ENCODE measurements at regions not wholly inside any gene's neighbourhood (a gene's known extent, or its start where the extent isn't known, plus 50 kb on each side); places are given as distances from the start of the nearest gene placed in this dataset.

- Histone ChIP-seq H3K27ac (ENCODE audit: insufficient read depth, low read length) (no peak overlapping the region), H4K5ac (ENCODE audit: low read depth, low read length) (no peak overlapping the region), H2BK5ac (ENCODE audit: low read depth, low read length, poor library complexity, severe bottlenecking) (no peak overlapping the region), H2AK9ac (replicated peaks; ENCODE audit: low read depth, low read length, poor library complexity) (no peak overlapping the region), H3K23ac (ENCODE audit: low read depth, low read length) (no peak overlapping the region), H3K4me2 (ENCODE audit: low read depth, low read length) (no peak overlapping the region), H3K9ac (ENCODE audit: low read depth, low read length) (no peak overlapping the region), H4K91ac (ENCODE audit: insufficient read depth, low read depth, low read length) (no peak overlapping the region), H2BK120ac (ENCODE audit: low read depth, low read length) (no peak overlapping the region), H3K4ac (ENCODE audit: low read depth, low read length) (no peak overlapping the region), H3K9me3 (ENCODE audit: control insufficient read depth, insufficient read depth, low read length) (peaks cover 5% of the 10 kb centered on the region; the same call in 1 of the 2 replicates), H2BK15ac (ENCODE audit: low read depth, low read length) (no peak overlapping the region), H2BK20ac (ENCODE audit: low read depth, low read length) (no peak overlapping the region), H3K18ac (ENCODE audit: low read depth, low read length) (no peak overlapping the region), H3K14ac (replicated peaks; ENCODE audit: low read depth, low read length) (no peak overlapping the region), H2AFZ (replicated peaks; ENCODE audit: low read length, poor library complexity) (no peak overlapping the region), H4K8ac (ENCODE audit: low read depth in 2 of 2, low read length in 2 of 2) (no peak overlapping the region), H3K27me3 (ENCODE audit: control insufficient read depth, insufficient read depth, low read length) (no peaks in the 10 kb centered on the region; the same call in 1 of the 2 replicates), H3K79me1 (ENCODE audit: low read depth in 1 of 2, low read length in 2 of 2) (no peaks in the 10 kb centered on the region), H3K4me1 (ENCODE audit: control insufficient read depth, insufficient read depth, low read length) (no peaks in the 10 kb centered on the region), H3K9me1 (ENCODE audit: insufficient read depth, low read length) (no peaks in the 10 kb centered on the region), H2AK5ac (ENCODE audit: low read depth, low read length) (no peak overlapping the region), H3K56ac (ENCODE audit: extremely low read depth, insufficient read depth, low read length) (no peak overlapping the region), H3K36me3 (ENCODE audit: control insufficient read depth, insufficient read depth, low read length) (no peaks in the 10 kb centered on the region), H3K4me3 (ENCODE audit: insufficient read depth, low read depth, low read length) (no peak overlapping the region), H4K20me1 (ENCODE audit: insufficient read depth, low read length) (no peaks in the 10 kb centered on the region)
- no TSS peak for BruUV-seq (replicated peaks)
- no peak for TF ChIP-seq RAD21 (IDR thresholded peaks at IDR 0.05; ENCODE audit: low read length)
- no peak for TF ChIP-seq NFE2L2 (IDR thresholded peaks at IDR 0.05; ENCODE audit: low read depth, low read length)
- TF ChIP-seq USF2 (IDR thresholded peaks at IDR 0.05; ENCODE audit: low read depth, low read length): no peak
- TF ChIP-seq ELK1 (IDR thresholded peaks at IDR 0.05; ENCODE audit: borderline replicate concordance, low read depth, low read length): no peak
- TF ChIP-seq BHLHE40 (IDR thresholded peaks at IDR 0.05; ENCODE audit: low read depth, low read length): no peak
- no peak for TF ChIP-seq SMC3 (IDR thresholded peaks at IDR 0.05; ENCODE audit: low read depth, low read length)
- no peak for TF ChIP-seq RCOR1 (IDR thresholded peaks at IDR 0.05; ENCODE audit: insufficient replicate concordance, low read length)
- TF ChIP-seq CHD1 (IDR thresholded peaks at IDR 0.05; ENCODE audit: low read depth, low read length): no peak
- no peak for TF ChIP-seq RFX5 (IDR thresholded peaks at IDR 0.05; ENCODE audit: low read depth, low read length)
- TF ChIP-seq FOS (IDR thresholded peaks at IDR 0.05; ENCODE audit: low read depth, low read length): no peak
- no peak for TF ChIP-seq CTCF (conservative IDR thresholded peaks at IDR 0.05; ENCODE audit: low read depth, low read length)
- no peak for TF ChIP-seq MAFK (IDR thresholded peaks at IDR 0.05; ENCODE audit: low read depth, low read length)
- TF ChIP-seq CEBPB (IDR thresholded peaks at IDR 0.05; ENCODE audit: low read depth, low read length): no peak
- TF ChIP-seq POLR2A (IDR thresholded peaks at IDR 0.05; ENCODE audit: low read depth, low read length): no peak
- TF ChIP-seq MXI1 (IDR thresholded peaks at IDR 0.05; ENCODE audit: borderline replicate concordance, low read depth, low read length): no peak
- TF ChIP-seq MAZ (IDR thresholded peaks at IDR 0.05; ENCODE audit: borderline replicate concordance, low read depth, low read length): no peak
- in situ Hi-C loops (cut with MboI; ENCODE audit: low sequenced_read_pairs): no loop called here
- POLR2A ChIA-PET (ENCODE audit: unreplicated experiment): no interaction called here
- dilution Hi-C loops (cut with HindIII; ENCODE audit: low sequenced_read_pairs, unreplicated experiment): no loop called here
- CTCF ChIA-PET: no interaction called here
- no peak for ATAC-seq (ENCODE audit: low read depth)
- no peak for DNase-seq
- no CpG with 5 or more reads among the region's 7 CpGs for WGBS, 2 experiments (ENCODE audit: extremely low coverage in 2 of 2, insufficient read length in 1 of 2)
- intact Hi-C loops (cut with micrococcal nuclease): no loop called here
Measured at GRCh38 chr1:230517326-230517725, 91.2 kb upstream of the PGBD5 start.
